LNCAP (cell line): ENCODE measurements at regions not wholly inside any gene's neighbourhood (a gene's known extent, or its start where the extent isn't known, plus 50 kb on each side); places are given as distances from the start of the nearest gene placed in this dataset.

Source experiments
- CTCF ChIP-seq: fragments of 450-650 bp; IDR thresholded peaks from 2 replicates; pipeline ENCODE4 v1.5.1; 2017; ENCODE audit warnings: mild to moderate bottlenecking

GRCh38 chr22:47576908-47577307 is 814.5 kb downstream of the TBC1D22A start:
- no peak for TF ChIP-seq CTCF

GRCh38 chr22:47575291-47575690 is 812.8 kb downstream of the TBC1D22A start:
- no peak for TF ChIP-seq CTCF

GRCh38 chr22:47574556-47574955 is 812.1 kb downstream of the TBC1D22A start:
- no peak for TF ChIP-seq CTCF

- no peak for TF ChIP-seq CTCF
Observed at GRCh38 chr22:47573141-47573540, 810.7 kb downstream of the TBC1D22A start.

- no peak for TF ChIP-seq CTCF
Observed at GRCh38 chr22:47572443-47572842, 810.0 kb downstream of the TBC1D22A start.

- TF ChIP-seq CTCF: no peak
Observed at GRCh38 chr22:47571616-47572015, 809.2 kb downstream of the TBC1D22A start.

GRCh38 chr22:47570851-47571250 is 808.4 kb downstream of the TBC1D22A start:
- no peak for TF ChIP-seq CTCF

- TF ChIP-seq CTCF: no peak
Observed at GRCh38 chr22:47570300-47570685, 807.8 kb downstream of the TBC1D22A start.
